PC-3 (cell line): ENCODE measurements at regions not wholly inside any gene's neighbourhood (a gene's known extent, or its start where the extent isn't known, plus 50 kb on each side); places are given as distances from the start of the nearest gene placed in this dataset.

Experiments used
- ATAC-seq: fragments of 200-7000 bp; cut with Tn5 transposase; 2 replicates; pipeline ENCODE4 v1.9.1; 2020; ENCODE audit warnings: mild to moderate bottlenecking, moderate library complexity
- BruUV-seq: library from RNA; stranded (reverse); fragments of 400-500 nt; replicated peaks from 2 replicates; lab custom pipeline; 2021; lab: Mats Ljungman, UMichigan
- CTCF ChIA-PET: fragments of 300-600 bp; sonication (Branson Sonifier 250); formaldehyde crosslinking; loops from one replicate; lab custom pipeline; 2022; ENCODE audit warnings: antibody characterized with exemption; lab: Charles Lee
- POLR2A ChIA-PET: fragments of 300-600 bp; sonication (Branson Sonifier 250); formaldehyde crosslinking; loops from one replicate; lab custom pipeline; 2022; ENCODE audit warnings: antibody characterized with exemption; ENCODE audit not compliant: unreplicated experiment; lab: Charles Lee
- DNase-seq: peaks from one replicate; pipeline ENCODE4 v3.0.0-alpha.2; 2015
- H2AFZ ChIP-seq: fragments of 300-600 bp; sonication (generic); 2 replicates; pipeline ENCODE4 v1.6.0; 2016; ENCODE audit warnings: antibody characterized with exemption, low read length
- H3F3A ChIP-seq: fragments of 300-600 bp; sonication (generic); one replicate; pipeline ENCODE4 v1.6.0; 2017; ENCODE audit warnings: antibody characterized with exemption, low read length, control low read depth, mild to moderate bottlenecking; ENCODE audit not compliant: unreplicated experiment
- H3K27ac ChIP-seq: fragments of 300-600 bp; sonication (generic); 2 replicates; pipeline ENCODE4 v1.5.1; 2016; ENCODE audit warnings: mild to moderate bottlenecking, low read length
- H3K27me3 ChIP-seq: fragments of 300-600 bp; sonication (generic); 2 replicates; pipeline ENCODE4 v1.6.1; 2016; ENCODE audit warnings: low read length, mixed read lengths
- H3K36me3 ChIP-seq: fragments of 300-600 bp; sonication (generic); 2 replicates; pipeline ENCODE4 v1.6.1; 2016; ENCODE audit warnings: low read depth, mixed run types, low read length, mixed read lengths
- H3K4me1 ChIP-seq: fragments of 300-600 bp; sonication (generic); 2 replicates; pipeline ENCODE4 v1.5.1; 2016; ENCODE audit warnings: low read length; ENCODE audit not compliant: insufficient read depth
- H3K4me2 ChIP-seq: fragments of 300-600 bp; sonication (generic); 2 replicates; pipeline ENCODE4 v1.6.0; 2016; ENCODE audit warnings: low read length
- H3K4me3 ChIP-seq: fragments of 300-600 bp; sonication (generic); 2 replicates; pipeline ENCODE4 v1.5.1; 2016; ENCODE audit warnings: mild to moderate bottlenecking, low read length, mixed read lengths
- H3K79me2 ChIP-seq: fragments of 300-600 bp; sonication (generic); 2 replicates; pipeline ENCODE4 v1.6.1; 2017; ENCODE audit warnings: low read length, mixed read lengths
- H3K9ac ChIP-seq: fragments of 300-600 bp; sonication (generic); 2 replicates; pipeline ENCODE4 v1.6.0; 2016; ENCODE audit warnings: mild to moderate bottlenecking, low read length
- H3K9me2 ChIP-seq: fragments of 300-600 bp; sonication (generic); replicated peaks from 2 replicates; pipeline ENCODE4 v1.6.1; 2016; ENCODE audit warnings: mixed run types, low read length, mixed read lengths
- H3K9me3 ChIP-seq: fragments of 300-600 bp; sonication (generic); 2 replicates; pipeline ENCODE4 v1.6.1; 2016; ENCODE audit warnings: low read length, mixed read lengths
- H4K20me1 ChIP-seq: fragments of 300-600 bp; sonication (generic); 2 replicates; pipeline ENCODE4 v1.6.1; 2016; ENCODE audit warnings: low read length, mixed read lengths
- CTCF ChIP-seq: fragments of 300-600 bp; sonication (generic); conservative IDR thresholded peaks from 2 replicates; pipeline ENCODE4 v1.5.1; 2017; ENCODE audit warnings: antibody characterized with exemption, low read depth, mild to moderate bottlenecking, low read length
- EZH2 ChIP-seq: fragments of 300-600 bp; sonication (generic); IDR thresholded peaks from one replicate; pipeline ENCODE4 v1.6.1; 2017; ENCODE audit warnings: antibody characterized with exemption, mild to moderate bottlenecking, low read length; ENCODE audit not compliant: unreplicated experiment
- EZH2phosphoT487 ChIP-seq: fragments of 300-600 bp; sonication (generic); IDR thresholded peaks from 2 replicates; pipeline ENCODE4 v1.6.1; 2018; ENCODE audit warnings: mild to moderate bottlenecking, antibody characterized with exemption, low read length, borderline replicate concordance
- intact Hi-C: fragments of 100-400 bp; cut with micrococcal nuclease; formaldehyde crosslinking; loops from 2 replicates; pipeline ENCODE4 v1.9.0; 2023

GRCh38 chr18:61080954-61081528 is 252.2 kb upstream of the CDH20 start:
- Histone ChIP-seq H3K9me3 (no peaks in the 10 kb centered on the region), H3K4me3 (no peak overlapping the region), H3K79me2 (no peaks in the 10 kb centered on the region), H3K9ac (no peak overlapping the region), H3F3A (no peaks in the 10 kb centered on the region), H3K4me2 (no peak overlapping the region), H3K27ac (no peak overlapping the region), H4K20me1 (no peaks in the 10 kb centered on the region), H3K4me1 (no peaks in the 10 kb centered on the region), H3K36me3 (no peaks in the 10 kb centered on the region), H2AFZ (no peak overlapping the region), H3K27me3 (no peaks in the 10 kb centered on the region; the same call in 1 of the 2 replicates), H3K9me2 (no peaks in the 10 kb centered on the region)
- CTCF ChIA-PET, result no interaction called here
- no TSS peak for BruUV-seq
- POLR2A ChIA-PET, result no interaction called here
- intact Hi-C loops, result no loop called here
- DNase-seq, result no peak
- no peak for TF ChIP-seq EZH2
- no peak for TF ChIP-seq CTCF
- TF ChIP-seq EZH2phosphoT487, result no peak
- ATAC-seq, result no peak

GRCh38 chr18:61082976-61083630 is 250.1 kb upstream of the CDH20 start:
- ATAC-seq (no peak), DNase-seq (no peak)
- Histone ChIP-seq H4K20me1 (no peaks in the 10 kb centered on the region), H3K4me2 (no peak overlapping the region), H3F3A (no peaks in the 10 kb centered on the region), H3K9me2 (no peaks in the 10 kb centered on the region), H3K36me3 (no peaks in the 10 kb centered on the region), H3K9me3 (no peaks in the 10 kb centered on the region), H2AFZ (no peak overlapping the region), H3K27me3 (no peaks in the 10 kb centered on the region; the same call in 1 of the 2 replicates), H3K79me2 (no peaks in the 10 kb centered on the region), H3K27ac (no peak overlapping the region), H3K4me1 (no peaks in the 10 kb centered on the region), H3K4me3 (no peak overlapping the region), H3K9ac (no peak overlapping the region)
- no TSS peak for BruUV-seq
- ChIA-PET POLR2A (no interaction called here), CTCF (interaction anchor here (0.5 kb wide), 1 partner anchor 471 kb away, joined by 4 read pairs; no protein-coding TSS in a partner anchor)
- intact Hi-C loops, result no loop called here
- TF ChIP-seq EZH2phosphoT487, result no peak

DNA sequence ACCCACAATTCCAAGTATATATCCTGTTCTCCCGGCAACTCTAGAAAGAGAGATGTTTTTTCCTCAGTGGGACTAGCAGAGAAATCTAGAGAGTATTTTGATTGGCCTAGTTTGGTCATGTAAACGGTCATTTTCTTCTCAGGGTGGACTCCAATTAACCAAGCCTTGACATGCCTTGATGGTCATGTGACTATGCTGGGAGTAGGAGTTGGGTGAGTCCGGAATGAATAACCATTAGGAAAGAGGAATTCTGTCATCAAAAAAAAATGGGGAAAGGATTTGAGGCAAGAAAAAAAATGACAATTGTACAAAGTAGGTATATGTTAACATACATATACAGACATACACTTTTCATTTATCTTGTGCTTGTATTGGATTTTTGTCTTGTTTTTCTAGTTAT is 248.2 kb upstream of the CDH20 start:
- H3K9me2 ChIP-seq, result no peaks in the 10 kb centered on the region
- H3K27me3 ChIP-seq, result no peaks in the 10 kb centered on the region
- intact Hi-C loops, result loop anchor here (5.0 kb wide), 1 partner anchor 417 kb away; no protein-coding TSS in a partner anchor
- no peaks in the 10 kb centered on the region for H3K4me1 ChIP-seq
- no peak overlapping the region for H3K27ac ChIP-seq
- no peaks in the 10 kb centered on the region for H3K9me3 ChIP-seq
- no peak overlapping the region for H3K4me2 ChIP-seq
- no peaks in the 10 kb centered on the region for H4K20me1 ChIP-seq
- H3K79me2 ChIP-seq, result no peaks in the 10 kb centered on the region
- no peaks in the 10 kb centered on the region for H3K36me3 ChIP-seq
- no TSS peak for BruUV-seq
- CTCF ChIA-PET, result no interaction called here
- no peak for ATAC-seq
- no peaks in the 10 kb centered on the region for H3F3A ChIP-seq
- no peak overlapping the region for H3K4me3 ChIP-seq
- POLR2A ChIA-PET, result no interaction called here
- no peak overlapping the region for H3K9ac ChIP-seq
- no peak for DNase-seq
- TF ChIP-seq CTCF (no peak), EZH2 (no peak), EZH2phosphoT487 (no peak)
- H2AFZ ChIP-seq, result no peak overlapping the region
